Colonic mucosa (tissue), 4 donors: ENCODE measurements at regions not wholly inside any gene's neighbourhood (a gene's known extent, or its start where the extent isn't known, plus 50 kb on each side); places are given as distances from the start of the nearest gene placed in this dataset.

Experiments
- DNase-seq: peaks from one replicate; pipeline ENCODE4 v3.0.0-alpha.2; 2020
- H3K27ac ChIP-seq: fragments of 200-600 bp; one replicate; pipeline ENCODE4 v1.8.0; 2021
- H3K27me3 ChIP-seq: fragments of 200-600 bp; one replicate; pipeline ENCODE4 v1.8.0; 2021
- H3K36me3 ChIP-seq: fragments of 200-600 bp; one replicate; pipeline ENCODE4 v1.8.0; 2021
- H3K4me1 ChIP-seq: fragments of 200-600 bp; one replicate; pipeline ENCODE4 v1.8.0; 2021; ENCODE audit warnings: mild to moderate bottlenecking
- H3K4me3 ChIP-seq: fragments of 200-600 bp; one replicate; pipeline ENCODE4 v1.8.0; 2021
- H3K9ac ChIP-seq, 2 donors: one replicate each; pipeline ENCODE4 v1.7.0; 2013; ENCODE audit warnings: control low read depth in 2 of 2, low read depth in 2 of 2, low read length in 2 of 2
- H3K9me3 ChIP-seq: fragments of 200-600 bp; one replicate; pipeline ENCODE4 v1.8.0; 2021
- intact Hi-C: fragments of 100-400 bp; cut with DNase I; formaldehyde crosslinking; loops from one replicate; pipeline ENCODE4 v1.14.1; 2022
- TF ChIP-seq, protein P1 (sequence below): fragments of 200-600 bp; IDR thresholded peaks from one replicate; pipeline ENCODE4 v1.8.0; 2022; ENCODE audit warnings: antibody characterized with exemption, mild to moderate bottlenecking
- donor health status: healthy.
- donor health status: DM: no; HTN: no; CAD: no.
- donor health status: DM: no; HTN: no; CAD: no.

DNA sequence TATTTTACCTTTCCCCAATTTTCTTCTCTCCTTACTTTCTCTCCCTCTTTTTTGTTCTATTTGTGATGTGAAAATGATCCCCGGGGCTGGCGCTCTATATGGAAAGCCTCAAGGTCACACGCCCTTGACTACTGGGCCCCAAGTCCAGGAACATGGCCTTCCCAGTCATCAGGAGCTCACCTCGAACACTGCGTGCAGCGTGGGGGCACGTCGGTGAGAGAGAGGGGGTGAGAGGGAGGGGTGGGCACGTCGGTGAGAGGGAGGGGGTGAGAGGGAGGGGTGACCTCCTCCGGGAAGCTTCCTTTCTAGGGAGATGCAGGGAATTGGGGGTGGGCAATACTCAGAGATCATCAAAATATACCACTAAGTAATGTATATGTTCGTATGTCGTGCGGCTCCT lies 94.6 kb upstream of the TMPRSS2 start:
- H3K4me1 ChIP-seq: no peaks in the 10 kb centered on the region
- H3K27me3 ChIP-seq: no peaks in the 10 kb centered on the region
- no peaks in the 10 kb centered on the region for H3K36me3 ChIP-seq
- no peak overlapping the region for H3K9ac ChIP-seq
- H3K4me3 ChIP-seq: no peak overlapping the region
- no peak for DNase-seq
- TF ChIP-seq, protein P1, sequence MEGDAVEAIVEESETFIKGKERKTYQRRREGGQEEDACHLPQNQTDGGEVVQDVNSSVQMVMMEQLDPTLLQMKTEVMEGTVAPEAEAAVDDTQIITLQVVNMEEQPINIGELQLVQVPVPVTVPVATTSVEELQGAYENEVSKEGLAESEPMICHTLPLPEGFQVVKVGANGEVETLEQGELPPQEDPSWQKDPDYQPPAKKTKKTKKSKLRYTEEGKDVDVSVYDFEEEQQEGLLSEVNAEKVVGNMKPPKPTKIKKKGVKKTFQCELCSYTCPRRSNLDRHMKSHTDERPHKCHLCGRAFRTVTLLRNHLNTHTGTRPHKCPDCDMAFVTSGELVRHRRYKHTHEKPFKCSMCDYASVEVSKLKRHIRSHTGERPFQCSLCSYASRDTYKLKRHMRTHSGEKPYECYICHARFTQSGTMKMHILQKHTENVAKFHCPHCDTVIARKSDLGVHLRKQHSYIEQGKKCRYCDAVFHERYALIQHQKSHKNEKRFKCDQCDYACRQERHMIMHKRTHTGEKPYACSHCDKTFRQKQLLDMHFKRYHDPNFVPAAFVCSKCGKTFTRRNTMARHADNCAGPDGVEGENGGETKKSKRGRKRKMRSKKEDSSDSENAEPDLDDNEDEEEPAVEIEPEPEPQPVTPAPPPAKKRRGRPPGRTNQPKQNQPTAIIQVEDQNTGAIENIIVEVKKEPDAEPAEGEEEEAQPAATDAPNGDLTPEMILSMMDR: no peak
- H3K27ac ChIP-seq: no peak overlapping the region
- intact Hi-C loops: loop anchor here (10.0 kb wide), 1 partner anchor 318 kb away; no protein-coding TSS in a partner anchor
- no peaks in the 10 kb centered on the region for H3K9me3 ChIP-seq

DNA sequence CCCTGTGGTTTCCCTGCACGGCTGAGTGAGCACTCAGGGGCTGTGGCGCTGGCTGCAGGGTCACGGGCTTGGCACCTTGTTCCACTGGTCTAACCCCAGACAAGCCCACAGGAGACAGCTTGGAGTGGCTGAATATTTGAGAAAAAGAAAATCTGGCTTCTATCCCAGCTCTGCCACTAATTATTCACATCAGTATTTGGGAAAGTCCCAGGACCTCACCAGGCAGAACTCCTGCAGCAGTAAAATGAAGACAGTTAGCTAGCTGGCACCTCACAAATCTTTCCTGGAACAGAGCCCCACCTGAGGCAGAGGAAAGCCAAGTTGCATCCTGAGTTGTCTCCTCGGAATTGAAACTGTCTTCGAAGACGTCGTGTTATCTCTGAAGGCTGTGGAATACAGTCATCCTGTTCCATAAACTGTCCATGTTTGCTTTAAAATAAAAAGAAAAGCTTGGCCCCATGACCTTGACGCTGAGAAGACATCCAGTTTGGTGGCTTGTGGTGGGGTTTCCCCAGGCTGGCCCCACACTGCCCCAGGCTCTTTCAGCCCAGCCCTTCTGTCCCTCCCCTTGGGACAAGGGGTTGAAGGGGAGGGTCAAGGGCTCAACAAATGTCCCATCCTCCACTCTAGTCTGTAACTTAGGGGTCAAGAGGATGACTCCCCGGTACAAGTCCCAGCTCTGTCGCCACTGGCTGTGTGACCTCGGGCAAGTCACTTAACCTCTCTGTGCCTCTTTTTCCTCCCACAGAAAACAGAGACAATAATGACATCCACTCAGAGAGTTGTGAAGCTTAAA lies 93.8 kb upstream of the TMPRSS2 start:
- TF ChIP-seq, protein P1: no peak
- Histone ChIP-seq H3K27me3 (no peaks in the 10 kb centered on the region), H3K27ac (no peak overlapping the region), H3K36me3 (no peaks in the 10 kb centered on the region), H3K4me1 (no peaks in the 10 kb centered on the region), H3K4me3 (no peak overlapping the region), H3K9me3 (no peaks in the 10 kb centered on the region), H3K9ac (no peak overlapping the region)
- intact Hi-C loops: loop anchor here (10.0 kb wide), 1 partner anchor 317 kb away; no protein-coding TSS in a partner anchor
- no peak for DNase-seq

DNA sequence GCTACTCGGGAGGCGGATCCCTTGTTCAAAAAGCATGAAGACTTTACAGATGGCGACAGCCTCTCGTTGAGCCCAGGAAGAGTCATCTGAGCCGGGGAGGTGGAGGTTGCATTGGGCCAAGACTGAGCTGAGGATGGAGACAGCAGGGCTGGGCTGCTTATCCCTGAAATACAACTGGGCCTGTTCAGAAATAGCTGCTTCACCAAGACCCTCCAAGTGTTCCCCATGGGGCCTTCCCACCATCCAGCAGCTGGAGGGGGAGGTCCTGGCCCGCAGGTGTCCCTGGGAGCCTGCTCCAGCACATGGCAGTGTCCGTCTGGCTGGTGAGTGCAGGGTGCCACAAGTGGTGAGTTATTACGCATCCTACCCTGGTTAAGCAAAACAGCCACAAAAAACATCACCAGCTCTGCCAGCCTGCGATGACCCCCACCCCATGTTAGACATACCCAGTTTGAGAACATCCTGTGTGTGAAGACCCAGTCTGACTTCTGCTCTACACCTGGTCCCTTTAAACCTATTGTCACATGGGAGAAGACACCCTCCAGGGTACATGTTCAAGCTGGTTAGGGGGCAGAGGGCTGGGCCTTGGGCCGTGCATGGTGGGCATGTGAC lies 93.1 kb upstream of the TMPRSS2 start:
- TF ChIP-seq, protein P1: no peak
- no peaks in the 10 kb centered on the region for H3K4me1 ChIP-seq
- no peaks in the 10 kb centered on the region for H3K9me3 ChIP-seq
- no peak overlapping the region for H3K9ac ChIP-seq
- no peak for DNase-seq
- no peak overlapping the region for H3K4me3 ChIP-seq
- intact Hi-C loops: loop anchor here (10.0 kb wide), 1 partner anchor 316 kb away; no protein-coding TSS in a partner anchor
- no peaks in the 10 kb centered on the region for H3K27me3 ChIP-seq
- H3K27ac ChIP-seq: no peak overlapping the region
- H3K36me3 ChIP-seq: no peaks in the 10 kb centered on the region

GRCh38 chr21:41600556-41600955 lies 92.6 kb upstream of the TMPRSS2 start:
- Histone ChIP-seq H3K27ac (no peak overlapping the region), H3K4me1 (no peaks in the 10 kb centered on the region), H3K9me3 (no peaks in the 10 kb centered on the region), H3K4me3 (no peak overlapping the region), H3K27me3 (no peaks in the 10 kb centered on the region), H3K9ac (no peak overlapping the region), H3K36me3 (no peaks in the 10 kb centered on the region)
- intact Hi-C loops: loop anchor here (10.0 kb wide), 1 partner anchor 316 kb away; no protein-coding TSS in a partner anchor
- DNase-seq: no peak
- TF ChIP-seq, protein P1: no peak

DNA sequence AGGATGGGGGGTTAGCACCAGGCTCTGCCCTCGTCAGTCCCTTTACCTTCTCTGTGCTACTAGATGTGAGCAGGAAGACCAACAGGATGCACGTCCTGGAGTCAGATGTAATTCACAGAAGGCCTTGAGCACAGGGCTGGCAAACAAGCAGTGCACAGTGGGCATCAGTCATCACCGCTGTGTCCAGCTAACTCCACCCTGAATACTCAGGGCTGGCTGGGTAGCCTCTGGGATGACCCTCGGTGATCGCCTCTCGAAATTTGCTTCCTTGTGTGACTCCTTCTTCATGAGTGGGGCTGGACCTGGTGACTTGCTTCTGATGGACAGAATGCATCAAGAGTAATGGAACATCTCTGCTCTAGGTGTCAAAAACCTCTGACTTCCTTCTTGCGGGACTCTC lies 92.2 kb upstream of the TMPRSS2 start:
- intact Hi-C loops: loop anchor here (10.0 kb wide), 1 partner anchor 315 kb away; no protein-coding TSS in a partner anchor
- Histone ChIP-seq H3K9ac (no peak overlapping the region), H3K27me3 (no peaks in the 10 kb centered on the region), H3K27ac (no peak overlapping the region), H3K36me3 (no peaks in the 10 kb centered on the region), H3K4me3 (no peak overlapping the region), H3K4me1 (no peaks in the 10 kb centered on the region), H3K9me3 (no peaks in the 10 kb centered on the region)
- TF ChIP-seq, protein P1: no peak
- no peak for DNase-seq
